IPS-11a (cell line): ENCODE measurements at regions not wholly inside any gene's neighbourhood (a gene's known extent, or its start where the extent isn't known, plus 50 kb on each side); places are given as distances from the start of the nearest gene placed in this dataset.

Experiments
- H3K4me3 ChIP-seq: one replicate; pipeline ENCODE4 v1.5.1; 2013; ENCODE audit warnings: low read depth, low read length, control low read depth

GRCh38 chr15:96075895-96076294, 254.6 kb upstream of the NR2F2 start:
- no peak overlapping the region for H3K4me3 ChIP-seq

- H3K4me3 ChIP-seq, result no peak overlapping the region
Measured at GRCh38 chr15:96076350-96076749, 254.2 kb upstream of the NR2F2 start.

GRCh38 chr15:96079041-96079440, 251.5 kb upstream of the NR2F2 start:
- H3K4me3 ChIP-seq, result no peak overlapping the region

- H3K4me3 ChIP-seq, result no peak overlapping the region
Measured at GRCh38 chr15:96079882-96080281, 250.6 kb upstream of the NR2F2 start.

GRCh38 chr15:96086164-96086563, 244.3 kb upstream of the NR2F2 start:
- no peak overlapping the region for H3K4me3 ChIP-seq

GRCh38 chr15:96087180-96087884, 243.2 kb upstream of the NR2F2 start:
- no peak overlapping the region for H3K4me3 ChIP-seq

- H3K4me3 ChIP-seq, result no peak overlapping the region
Measured at GRCh38 chr15:96088650-96089049, 241.8 kb upstream of the NR2F2 start.

GRCh38 chr15:96089405-96090058, 241.0 kb upstream of the NR2F2 start:
- H3K4me3 ChIP-seq, result no peak overlapping the region

- H3K4me3 ChIP-seq, result no peak overlapping the region
Measured at GRCh38 chr15:96092186-96092585, 238.3 kb upstream of the NR2F2 start.

- no peak overlapping the region for H3K4me3 ChIP-seq
Measured at GRCh38 chr15:96093063-96093462, 237.4 kb upstream of the NR2F2 start.

GRCh38 chr15:96097661-96098060, 232.8 kb upstream of the NR2F2 start:
- no peak overlapping the region for H3K4me3 ChIP-seq

- H3K4me3 ChIP-seq, result no peak overlapping the region
Measured at GRCh38 chr15:96102631-96103030, 227.9 kb upstream of the NR2F2 start.

GRCh38 chr15:96106181-96106580, 224.3 kb upstream of the NR2F2 start:
- H3K4me3 ChIP-seq, result no peak overlapping the region

- H3K4me3 ChIP-seq, result no peak overlapping the region
Measured at GRCh38 chr15:96106628-96107027, 223.9 kb upstream of the NR2F2 start.

- no peak overlapping the region for H3K4me3 ChIP-seq
Measured at GRCh38 chr15:96107916-96108315, 222.6 kb upstream of the NR2F2 start.

- H3K4me3 ChIP-seq, result no peak overlapping the region
Measured at GRCh38 chr15:96108405-96108804, 222.1 kb upstream of the NR2F2 start.

GRCh38 chr15:96109820-96110219, 220.7 kb upstream of the NR2F2 start:
- no peak overlapping the region for H3K4me3 ChIP-seq

- no peak overlapping the region for H3K4me3 ChIP-seq
Measured at GRCh38 chr15:96112018-96112417, 218.5 kb upstream of the NR2F2 start.

- H3K4me3 ChIP-seq, result no peak overlapping the region
Measured at GRCh38 chr15:96115642-96116041, 214.9 kb upstream of the NR2F2 start.

GRCh38 chr15:96117270-96117669, 213.2 kb upstream of the NR2F2 start:
- no peak overlapping the region for H3K4me3 ChIP-seq

GRCh38 chr15:96119734-96120133, 210.8 kb upstream of the NR2F2 start:
- no peak overlapping the region for H3K4me3 ChIP-seq

- no peak overlapping the region for H3K4me3 ChIP-seq
Measured at GRCh38 chr15:96121086-96121920, 209.2 kb upstream of the NR2F2 start.
